ENCODE measurements at regions not wholly inside any gene's neighbourhood (a gene's known extent, or its start where the extent isn't known, plus 50 kb on each side); places are given as distances from the start of the nearest gene placed in this dataset.

DNA sequence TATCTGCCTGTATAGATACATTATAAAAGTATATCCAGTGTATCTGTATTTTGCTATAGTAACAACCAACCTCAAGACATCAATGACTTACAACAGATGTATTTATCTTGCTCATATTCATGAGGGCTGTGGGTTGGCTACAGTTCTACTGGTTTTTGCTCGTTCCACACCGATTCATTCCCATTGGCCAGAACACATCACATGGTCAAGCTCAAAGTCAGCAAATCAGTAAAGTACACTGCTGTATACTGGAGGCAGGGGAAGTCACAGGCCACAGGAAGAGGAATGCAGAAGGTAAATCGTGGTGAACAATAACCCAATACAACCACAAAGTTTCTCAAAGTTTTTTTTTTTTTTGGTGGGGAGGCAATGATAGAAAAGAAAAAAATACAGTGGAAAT, 180.0 kb upstream of the CDKN3 start:
- TF ChIP-seq CEBPB (IDR thresholded peaks at IDR 0.05; ENCODE audit: low read depth, low read length) (no peak), MXI1 (IDR thresholded peaks at IDR 0.05; ENCODE audit: borderline replicate concordance, low read depth, low read length) (no peak), POLR2A (IDR thresholded peaks at IDR 0.05; ENCODE audit: low read depth, low read length) (no peak), RAD21 (IDR thresholded peaks at IDR 0.05; ENCODE audit: low read length) (no peak), NFE2L2 (IDR thresholded peaks at IDR 0.05; ENCODE audit: low read depth, low read length) (no peak), MAFK (IDR thresholded peaks at IDR 0.05; ENCODE audit: low read depth, low read length) (no peak), CHD1 (IDR thresholded peaks at IDR 0.05; ENCODE audit: low read depth, low read length) (no peak)
- TF ChIP-seq, protein P1, sequence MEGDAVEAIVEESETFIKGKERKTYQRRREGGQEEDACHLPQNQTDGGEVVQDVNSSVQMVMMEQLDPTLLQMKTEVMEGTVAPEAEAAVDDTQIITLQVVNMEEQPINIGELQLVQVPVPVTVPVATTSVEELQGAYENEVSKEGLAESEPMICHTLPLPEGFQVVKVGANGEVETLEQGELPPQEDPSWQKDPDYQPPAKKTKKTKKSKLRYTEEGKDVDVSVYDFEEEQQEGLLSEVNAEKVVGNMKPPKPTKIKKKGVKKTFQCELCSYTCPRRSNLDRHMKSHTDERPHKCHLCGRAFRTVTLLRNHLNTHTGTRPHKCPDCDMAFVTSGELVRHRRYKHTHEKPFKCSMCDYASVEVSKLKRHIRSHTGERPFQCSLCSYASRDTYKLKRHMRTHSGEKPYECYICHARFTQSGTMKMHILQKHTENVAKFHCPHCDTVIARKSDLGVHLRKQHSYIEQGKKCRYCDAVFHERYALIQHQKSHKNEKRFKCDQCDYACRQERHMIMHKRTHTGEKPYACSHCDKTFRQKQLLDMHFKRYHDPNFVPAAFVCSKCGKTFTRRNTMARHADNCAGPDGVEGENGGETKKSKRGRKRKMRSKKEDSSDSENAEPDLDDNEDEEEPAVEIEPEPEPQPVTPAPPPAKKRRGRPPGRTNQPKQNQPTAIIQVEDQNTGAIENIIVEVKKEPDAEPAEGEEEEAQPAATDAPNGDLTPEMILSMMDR (conservative IDR thresholded peaks at IDR 0.05; ENCODE audit: low read depth, low read length): no peak
- TF ChIP-seq, protein P2, sequence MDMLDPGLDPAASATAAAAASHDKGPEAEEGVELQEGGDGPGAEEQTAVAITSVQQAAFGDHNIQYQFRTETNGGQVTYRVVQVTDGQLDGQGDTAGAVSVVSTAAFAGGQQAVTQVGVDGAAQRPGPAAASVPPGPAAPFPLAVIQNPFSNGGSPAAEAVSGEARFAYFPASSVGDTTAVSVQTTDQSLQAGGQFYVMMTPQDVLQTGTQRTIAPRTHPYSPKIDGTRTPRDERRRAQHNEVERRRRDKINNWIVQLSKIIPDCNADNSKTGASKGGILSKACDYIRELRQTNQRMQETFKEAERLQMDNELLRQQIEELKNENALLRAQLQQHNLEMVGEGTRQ (IDR thresholded peaks at IDR 0.05; ENCODE audit: low read depth, low read length): no peak
- TF ChIP-seq, protein P3, sequence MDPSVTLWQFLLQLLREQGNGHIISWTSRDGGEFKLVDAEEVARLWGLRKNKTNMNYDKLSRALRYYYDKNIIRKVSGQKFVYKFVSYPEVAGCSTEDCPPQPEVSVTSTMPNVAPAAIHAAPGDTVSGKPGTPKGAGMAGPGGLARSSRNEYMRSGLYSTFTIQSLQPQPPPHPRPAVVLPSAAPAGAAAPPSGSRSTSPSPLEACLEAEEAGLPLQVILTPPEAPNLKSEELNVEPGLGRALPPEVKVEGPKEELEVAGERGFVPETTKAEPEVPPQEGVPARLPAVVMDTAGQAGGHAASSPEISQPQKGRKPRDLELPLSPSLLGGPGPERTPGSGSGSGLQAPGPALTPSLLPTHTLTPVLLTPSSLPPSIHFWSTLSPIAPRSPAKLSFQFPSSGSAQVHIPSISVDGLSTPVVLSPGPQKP (IDR thresholded peaks at IDR 0.05; ENCODE audit: borderline replicate concordance, low read depth, low read length): no peak
